ENCODE measurements at regions not wholly inside any gene's neighbourhood (a gene's known extent, or its start where the extent isn't known, plus 50 kb on each side); places are given as distances from the start of the nearest gene placed in this dataset.

GRCh38 chrX:20522420-20522819 lies 255.7 kb upstream of the RPS6KA3 start:
- H3K4me2 ChIP-seq (ENCODE audit: low read length), result no peak overlapping the region
- Mint-ChIP-seq H3K36me3 (ENCODE audit: low read depth, unreplicated experiment) (no peaks in the 10 kb centered on the region), H3K27me3 (ENCODE audit: low read depth, unreplicated experiment) (no peaks in the 10 kb centered on the region), H3K4me1 (ENCODE audit: low read depth, unreplicated experiment) (no peaks in the 10 kb centered on the region), H3K27ac (ENCODE audit: unreplicated experiment) (no peak overlapping the region), H3K9me3 (ENCODE audit: unreplicated experiment) (peaks cover 2% of the 10 kb centered on the region), H3K4me3 (ENCODE audit: unreplicated experiment) (no peak overlapping the region)
- TF ChIP-seq EZH2 (IDR thresholded peaks at IDR 0.05; ENCODE audit: insufficient read depth, low read length) (no peak), CTCF (IDR thresholded peaks at IDR 0.05; ENCODE audit: insufficient read depth, low read depth, low read length) (no peak)
- H2AFZ ChIP-seq (ENCODE audit: low read depth, low read length), result no peak overlapping the region
- peaks cover under 1% of the 10 kb centered on the region for H3K4me1 ChIP-seq (ENCODE audit: insufficient read depth, low read length)
- no peaks in the 10 kb centered on the region for H3K27me3 ChIP-seq (ENCODE audit: insufficient read depth, low read length)
- DNase-seq (ENCODE audit: low read depth) (no peak), FAIRE-seq (no peak)
- no peaks in the 10 kb centered on the region for H4K20me1 ChIP-seq (ENCODE audit: insufficient read depth, low read length)
- H3K9me3 ChIP-seq (ENCODE audit: insufficient read depth, low read depth, low read length), result no peaks in the 10 kb centered on the region
- no peak overlapping the region for H3K4me3 ChIP-seq (ENCODE audit: insufficient read depth, low read depth, low read length)
- no peaks in the 10 kb centered on the region for H3K79me2 ChIP-seq (ENCODE audit: insufficient read depth, low read length)
- no peak overlapping the region for H3K9ac ChIP-seq (ENCODE audit: low read length)
- H3K27ac ChIP-seq (ENCODE audit: low read depth, low read length), result no peak overlapping the region
- no peaks in the 10 kb centered on the region for H3K36me3 ChIP-seq (ENCODE audit: insufficient read depth, low read length)

- H3K36me3 Mint-ChIP-seq (ENCODE audit: low read depth, unreplicated experiment), result no peaks in the 10 kb centered on the region
- Histone ChIP-seq H3K4me2 (ENCODE audit: low read length) (no peak overlapping the region), H3K79me2 (ENCODE audit: insufficient read depth, low read length) (no peaks in the 10 kb centered on the region), H2AFZ (ENCODE audit: low read depth, low read length) (no peak overlapping the region), H3K36me3 (ENCODE audit: insufficient read depth, low read length) (no peaks in the 10 kb centered on the region), H3K27me3 (ENCODE audit: insufficient read depth, low read length) (no peaks in the 10 kb centered on the region), H3K4me1 (ENCODE audit: insufficient read depth, low read length) (peaks cover 7% of the 10 kb centered on the region), H3K27ac (ENCODE audit: low read depth, low read length) (no peak overlapping the region), H4K20me1 (ENCODE audit: insufficient read depth, low read length) (no peaks in the 10 kb centered on the region), H3K9me3 (ENCODE audit: insufficient read depth, low read depth, low read length) (no peaks in the 10 kb centered on the region), H3K4me3 (ENCODE audit: insufficient read depth, low read depth, low read length) (no peak overlapping the region), H3K9ac (ENCODE audit: low read length) (no peak overlapping the region)
- TF ChIP-seq EZH2 (IDR thresholded peaks at IDR 0.05; ENCODE audit: insufficient read depth, low read length) (no peak), CTCF (IDR thresholded peaks at IDR 0.05; ENCODE audit: insufficient read depth, low read depth, low read length) (no peak)
- H3K9me3 Mint-ChIP-seq (ENCODE audit: unreplicated experiment), result peaks cover 2% of the 10 kb centered on the region
- H3K27ac Mint-ChIP-seq (ENCODE audit: unreplicated experiment), result no peak overlapping the region
- no peak overlapping the region for H3K4me3 Mint-ChIP-seq (ENCODE audit: unreplicated experiment)
- H3K4me1 Mint-ChIP-seq (ENCODE audit: low read depth, unreplicated experiment), result peaks cover 1% of the 10 kb centered on the region
- no peaks in the 10 kb centered on the region for H3K27me3 Mint-ChIP-seq (ENCODE audit: low read depth, unreplicated experiment)
- FAIRE-seq, result peak; percentile 74
- DNase-seq (ENCODE audit: low read depth), result peak; percentile 64
These were observed 254.5 kb upstream of the RPS6KA3 start for GRCh38 chrX:20521222-20521621.

GRCh38 chrX:20519826-20520225 lies 253.1 kb upstream of the RPS6KA3 start:
- Mint-ChIP-seq H3K27me3 (ENCODE audit: low read depth, unreplicated experiment) (no peaks in the 10 kb centered on the region), H3K27ac (ENCODE audit: unreplicated experiment) (no peak overlapping the region), H3K9me3 (ENCODE audit: unreplicated experiment) (peaks cover 4% of the 10 kb centered on the region)

More at GRCh38 chrX:20519826-20520225, 253.1 kb upstream of the RPS6KA3 start:
- no peaks in the 10 kb centered on the region for H3K36me3 ChIP-seq (ENCODE audit: insufficient read depth, low read length)
- no peak overlapping the region for H3K4me3 ChIP-seq (ENCODE audit: insufficient read depth, low read depth, low read length)
- TF ChIP-seq EZH2 (IDR thresholded peaks at IDR 0.05; ENCODE audit: insufficient read depth, low read length) (no peak), CTCF (IDR thresholded peaks at IDR 0.05; ENCODE audit: insufficient read depth, low read depth, low read length) (no peak)
- no peak for FAIRE-seq
- no peak overlapping the region for H3K9ac ChIP-seq (ENCODE audit: low read length)
- no peaks in the 10 kb centered on the region for H3K79me2 ChIP-seq (ENCODE audit: insufficient read depth, low read length)
- Mint-ChIP-seq H3K4me3 (ENCODE audit: unreplicated experiment) (no peak overlapping the region), H3K36me3 (ENCODE audit: low read depth, unreplicated experiment) (no peaks in the 10 kb centered on the region), H3K4me1 (ENCODE audit: low read depth, unreplicated experiment) (peaks cover 14% of the 10 kb centered on the region)
- no peaks in the 10 kb centered on the region for H3K9me3 ChIP-seq (ENCODE audit: insufficient read depth, low read depth, low read length)
- no peaks in the 10 kb centered on the region for H3K27me3 ChIP-seq (ENCODE audit: insufficient read depth, low read length)
- no peak overlapping the region for H3K27ac ChIP-seq (ENCODE audit: low read depth, low read length)
- no peak overlapping the region for H2AFZ ChIP-seq (ENCODE audit: low read depth, low read length)
- DNase-seq (ENCODE audit: low read depth), result no peak
- peaks cover 16% of the 10 kb centered on the region for H3K4me1 ChIP-seq (ENCODE audit: insufficient read depth, low read length)
- H4K20me1 ChIP-seq (ENCODE audit: insufficient read depth, low read length), result no peaks in the 10 kb centered on the region
- no peak overlapping the region for H3K4me2 ChIP-seq (ENCODE audit: low read length)

Data from astrocyte (in vitro differentiated cells and primary cell).